ENCODE measurements at regions not wholly inside any gene's neighbourhood (a gene's known extent, or its start where the extent isn't known, plus 50 kb on each side); places are given as distances from the start of the nearest gene placed in this dataset.

DNA sequence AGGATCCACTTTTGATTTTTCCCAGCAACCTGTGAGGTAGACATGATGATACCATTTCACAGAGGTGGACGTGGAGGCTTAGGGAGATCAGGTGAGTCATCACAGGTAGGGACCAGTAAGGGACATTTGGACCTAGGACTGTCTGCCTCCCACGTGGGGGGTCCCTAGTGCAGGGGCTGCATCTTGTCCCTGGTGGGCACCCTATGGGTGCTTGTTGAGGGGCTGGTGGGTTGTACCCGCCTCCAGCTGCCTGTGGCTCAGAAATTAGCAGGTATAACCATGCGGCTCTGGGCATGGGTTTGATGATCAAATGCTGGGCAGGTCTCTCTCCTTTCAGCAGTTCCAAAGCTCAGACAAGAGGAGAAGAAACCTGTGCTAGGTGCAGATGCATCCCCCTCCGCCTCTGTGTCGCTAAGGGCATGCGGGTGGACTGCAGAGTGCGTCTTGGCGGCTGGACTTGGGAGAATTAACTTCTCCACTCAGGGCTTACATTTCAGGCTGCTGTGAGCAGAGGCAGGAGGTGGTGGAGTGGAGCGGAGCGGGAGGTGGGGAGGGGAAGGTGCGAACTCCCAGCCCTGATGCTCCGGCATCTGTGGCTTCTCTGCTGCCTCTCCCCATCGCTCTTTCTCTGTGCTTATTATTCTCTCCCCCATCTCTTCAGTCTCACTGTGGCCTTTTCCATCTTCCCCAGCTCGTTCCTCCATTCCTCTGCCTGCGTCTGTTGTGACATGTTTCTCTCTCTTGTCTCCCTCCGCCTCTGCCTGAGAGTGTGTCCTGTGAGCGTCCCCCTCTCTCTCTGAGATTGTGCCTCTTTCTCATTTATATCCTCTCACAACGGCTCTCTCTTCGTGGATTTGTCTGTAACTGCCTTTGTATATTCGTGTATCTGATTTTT is 146.8 kb downstream of the PTPRU start:
- no peak for TF ChIP-seq GATA1 (IDR thresholded peaks at IDR 0.05; ENCODE audit: low read depth, low read length)
- TF ChIP-seq POLR2A (IDR thresholded peaks at IDR 0.05; ENCODE audit: low read length): no peak
- no peak for DNase-seq

DNA sequence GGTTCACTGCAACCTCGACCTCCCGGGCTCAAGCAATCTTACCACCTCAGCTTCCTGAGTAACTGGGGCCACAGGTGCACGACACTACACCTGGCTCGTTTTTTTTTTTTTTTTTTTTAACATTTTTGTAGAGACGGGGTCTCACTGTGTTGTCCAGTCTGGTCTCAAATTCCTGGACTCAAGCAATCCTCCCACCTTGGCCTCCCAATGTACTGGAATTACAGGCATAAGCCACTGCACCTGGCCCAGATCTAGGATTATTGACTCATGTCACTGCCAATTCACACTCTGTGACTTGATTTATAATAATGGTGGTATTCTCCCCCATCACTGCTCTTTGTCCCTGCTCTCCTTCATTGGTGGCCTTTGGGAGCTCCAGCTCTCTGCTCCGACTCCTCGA is 145.1 kb downstream of the PTPRU start:
- no peak for DNase-seq
- TF ChIP-seq POLR2A (IDR thresholded peaks at IDR 0.05; ENCODE audit: low read length) (no peak), GATA1 (IDR thresholded peaks at IDR 0.05; ENCODE audit: low read depth, low read length) (no peak)

DNA sequence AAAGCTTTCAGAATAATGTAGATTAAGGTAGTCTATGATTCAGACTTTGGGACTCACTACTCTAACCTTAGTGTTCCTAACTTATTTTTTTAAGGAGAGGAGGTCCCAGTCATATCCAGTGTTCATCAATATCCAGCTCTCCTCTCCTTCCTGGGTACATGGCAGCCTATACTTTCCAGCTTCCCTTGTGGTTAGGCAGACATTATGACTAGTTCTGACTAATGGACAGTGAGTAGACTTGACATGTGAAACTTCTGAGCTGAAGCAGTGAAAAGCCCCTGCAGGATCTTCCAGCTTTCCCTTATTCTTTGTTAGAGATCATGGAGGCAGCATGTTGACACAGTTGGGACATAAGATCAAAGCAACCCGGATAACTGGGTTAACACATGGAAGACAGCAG is 144.2 kb downstream of the PTPRU start:
- no peak for DNase-seq
- TF ChIP-seq GATA1 (IDR thresholded peaks at IDR 0.05; ENCODE audit: low read depth, low read length) (no peak), POLR2A (IDR thresholded peaks at IDR 0.05; ENCODE audit: low read length) (no peak)

DNA sequence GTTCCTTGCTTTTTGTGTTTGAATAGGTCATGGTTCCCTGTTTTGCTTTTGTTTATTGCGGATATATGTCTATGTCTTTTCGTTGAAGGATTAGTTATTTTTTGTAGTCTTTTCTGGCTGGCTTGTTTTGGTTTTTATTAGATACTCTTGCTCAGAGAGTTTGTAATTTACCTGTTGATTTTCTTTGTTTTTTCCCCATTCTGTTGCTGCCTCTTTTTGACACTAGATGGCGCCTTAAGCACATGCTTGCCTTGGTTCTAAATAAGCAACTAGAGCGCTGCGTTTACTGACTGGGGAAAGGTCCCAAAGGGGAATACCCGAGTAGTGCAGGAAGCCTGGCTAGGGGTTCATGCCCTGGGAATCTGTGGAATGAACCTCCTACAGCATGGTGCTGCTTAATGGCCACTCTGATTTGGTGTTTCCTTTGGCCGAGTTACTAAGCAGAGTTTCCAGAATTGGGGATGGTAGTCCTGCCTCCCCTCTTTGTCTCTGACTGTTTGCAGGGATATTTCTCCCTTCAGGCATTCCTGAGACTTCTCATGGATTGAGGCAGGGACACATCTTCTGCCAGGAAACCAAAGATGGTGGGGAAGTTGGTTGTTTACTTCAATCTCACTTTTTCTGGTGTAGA is 143.2 kb downstream of the PTPRU start:
- DNase-seq: peak; percentile 59 to 64
- no peak for TF ChIP-seq POLR2A (IDR thresholded peaks at IDR 0.05; ENCODE audit: low read length)
- TF ChIP-seq GATA1 (IDR thresholded peaks at IDR 0.05; ENCODE audit: low read depth, low read length): no peak

Measured in erythroblast (primary cell).